Neural progenitor cell (in vitro differentiated cells): ENCODE measurements at regions not wholly inside any gene's neighbourhood (a gene's known extent, or its start where the extent isn't known, plus 50 kb on each side); places are given as distances from the start of the nearest gene placed in this dataset.

ENCODE experiments used
- EZH2 ChIP-seq: fragments of 200-600 bp; sonication (generic); IDR thresholded peaks from 2 replicates; pipeline ENCODE4 v1.6.1; 2017; ENCODE audit warnings: antibody characterized with exemption, mild to moderate bottlenecking, moderate library complexity
- EZH2phosphoT487 ChIP-seq: fragments of 200-600 bp; sonication (generic); IDR thresholded peaks from 2 replicates; pipeline ENCODE4 v1.6.1; 2017; ENCODE audit warnings: antibody characterized with exemption
- TF ChIP-seq, protein P1 (sequence below): fragments of 200-600 bp; sonication (generic); IDR thresholded peaks from 2 replicates; pipeline ENCODE4 v1.5.1; 2017; ENCODE audit warnings: antibody characterized with exemption, mild to moderate bottlenecking

- TF ChIP-seq, protein P1, sequence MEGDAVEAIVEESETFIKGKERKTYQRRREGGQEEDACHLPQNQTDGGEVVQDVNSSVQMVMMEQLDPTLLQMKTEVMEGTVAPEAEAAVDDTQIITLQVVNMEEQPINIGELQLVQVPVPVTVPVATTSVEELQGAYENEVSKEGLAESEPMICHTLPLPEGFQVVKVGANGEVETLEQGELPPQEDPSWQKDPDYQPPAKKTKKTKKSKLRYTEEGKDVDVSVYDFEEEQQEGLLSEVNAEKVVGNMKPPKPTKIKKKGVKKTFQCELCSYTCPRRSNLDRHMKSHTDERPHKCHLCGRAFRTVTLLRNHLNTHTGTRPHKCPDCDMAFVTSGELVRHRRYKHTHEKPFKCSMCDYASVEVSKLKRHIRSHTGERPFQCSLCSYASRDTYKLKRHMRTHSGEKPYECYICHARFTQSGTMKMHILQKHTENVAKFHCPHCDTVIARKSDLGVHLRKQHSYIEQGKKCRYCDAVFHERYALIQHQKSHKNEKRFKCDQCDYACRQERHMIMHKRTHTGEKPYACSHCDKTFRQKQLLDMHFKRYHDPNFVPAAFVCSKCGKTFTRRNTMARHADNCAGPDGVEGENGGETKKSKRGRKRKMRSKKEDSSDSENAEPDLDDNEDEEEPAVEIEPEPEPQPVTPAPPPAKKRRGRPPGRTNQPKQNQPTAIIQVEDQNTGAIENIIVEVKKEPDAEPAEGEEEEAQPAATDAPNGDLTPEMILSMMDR, result no peak
- TF ChIP-seq EZH2phosphoT487 (no peak), EZH2 (no peak)
Observed at GRCh38 chr4:129208481-129208880, 112.5 kb downstream of the C4orf33 start.
